ENCODE measurements at regions not wholly inside any gene's neighbourhood (a gene's known extent, or its start where the extent isn't known, plus 50 kb on each side); places are given as distances from the start of the nearest gene placed in this dataset.
"Not testable (repeated sequence)": the region's sequence is repeated elsewhere in the genome, so short reads cannot be mapped to it uniquely, and the experiment has no call there.

- DNase-seq (ENCODE audit: low spot score), result no peak
These were observed 231.8 kb upstream of the RBBP8 start for GRCh38 chr18:22701326-22701725.

GRCh38 chr18:22701795-22702194 is 231.3 kb upstream of the RBBP8 start:
- DNase-seq (ENCODE audit: low spot score), result no peak

GRCh38 chr18:22702806-22703205 is 230.3 kb upstream of the RBBP8 start:
- no peak for DNase-seq (ENCODE audit: low spot score)

GRCh38 chr18:22703883-22704585 is 229.1 kb upstream of the RBBP8 start:
- DNase-seq (ENCODE audit: low spot score), result peak; percentile 74

GRCh38 chr18:22704586-22704918 is 228.6 kb upstream of the RBBP8 start:
- no peak for DNase-seq (ENCODE audit: low spot score)

- no peak for DNase-seq (ENCODE audit: low spot score)
These were observed 227.8 kb upstream of the RBBP8 start for GRCh38 chr18:22705328-22705727.

GRCh38 chr18:22706025-22706424 is 227.1 kb upstream of the RBBP8 start:
- DNase-seq (ENCODE audit: low spot score), result not testable (repeated sequence)

- no peak for DNase-seq (ENCODE audit: low spot score)
These were observed 223.7 kb upstream of the RBBP8 start for GRCh38 chr18:22709288-22710060.

- no peak for DNase-seq (ENCODE audit: low spot score)
These were observed 222.4 kb upstream of the RBBP8 start for GRCh38 chr18:22710673-22711191.

GRCh38 chr18:22711192-22711685 is 221.9 kb upstream of the RBBP8 start:
- DNase-seq (ENCODE audit: low spot score), result no peak

- DNase-seq (ENCODE audit: low spot score), result no peak
These were observed 219.6 kb upstream of the RBBP8 start for GRCh38 chr18:22713511-22713910.

- DNase-seq (ENCODE audit: low spot score), result not testable (repeated sequence)
These were observed 215.6 kb upstream of the RBBP8 start for GRCh38 chr18:22717536-22717935.

GRCh38 chr18:22723221-22723620 is 209.9 kb upstream of the RBBP8 start:
- DNase-seq (ENCODE audit: low spot score), result no peak

- no peak for DNase-seq (ENCODE audit: low spot score)
These were observed 209.4 kb upstream of the RBBP8 start for GRCh38 chr18:22723773-22724172.

- DNase-seq (ENCODE audit: low spot score), result no peak
These were observed 206.7 kb upstream of the RBBP8 start for GRCh38 chr18:22726469-22726868.

GRCh38 chr18:22728016-22728415 is 205.1 kb upstream of the RBBP8 start:
- DNase-seq (ENCODE audit: low spot score), result no peak

GRCh38 chr18:22728481-22729105 is 204.5 kb upstream of the RBBP8 start:
- no peak for DNase-seq (ENCODE audit: low spot score)

- no peak for DNase-seq (ENCODE audit: low spot score)
These were observed 201.7 kb upstream of the RBBP8 start for GRCh38 chr18:22731398-22731797.

GRCh38 chr18:22734105-22734661 is 198.9 kb upstream of the RBBP8 start:
- no peak for DNase-seq (ENCODE audit: low spot score)

- no peak for DNase-seq (ENCODE audit: low spot score)
These were observed 198.1 kb upstream of the RBBP8 start for GRCh38 chr18:22734791-22735627.

GRCh38 chr18:22737054-22737453 is 196.1 kb upstream of the RBBP8 start:
- DNase-seq (ENCODE audit: low spot score), result no peak

Measured in NAMALWA (cell line).